ENCODE measurements at regions not wholly inside any gene's neighbourhood (a gene's known extent, or its start where the extent isn't known, plus 50 kb on each side); places are given as distances from the start of the nearest gene placed in this dataset. TPM values are rescaled to one million over a fixed set of nuclear protein-coding genes. Genes with fewer than 3 reads are reported as not detected.

DNA sequence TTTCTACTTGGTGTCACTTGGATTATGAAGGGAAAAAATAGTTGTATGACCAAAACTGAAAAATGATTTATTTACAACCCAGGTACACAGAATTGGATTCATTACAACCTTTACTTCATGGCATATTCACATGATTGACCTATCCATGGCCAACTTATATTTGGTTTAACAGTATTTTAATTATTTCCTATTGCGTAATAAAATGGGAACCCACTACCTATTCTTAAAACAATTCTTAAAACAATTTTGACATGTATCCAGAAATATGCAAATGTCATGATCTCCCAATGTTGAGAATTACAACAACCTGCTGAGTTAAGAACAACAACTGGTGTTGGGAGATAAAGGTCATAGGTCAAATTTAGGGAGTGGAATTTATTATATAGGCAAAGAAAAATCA lies 54.8 kb upstream of the DDX53 start:
- intact Hi-C loops (cut with DNase I; ENCODE audit: low total_unique reads) = no loop called here
- no peak for TF ChIP-seq POLR2A (IDR thresholded peaks at IDR 0.05)
- TF ChIP-seq, protein P1, sequence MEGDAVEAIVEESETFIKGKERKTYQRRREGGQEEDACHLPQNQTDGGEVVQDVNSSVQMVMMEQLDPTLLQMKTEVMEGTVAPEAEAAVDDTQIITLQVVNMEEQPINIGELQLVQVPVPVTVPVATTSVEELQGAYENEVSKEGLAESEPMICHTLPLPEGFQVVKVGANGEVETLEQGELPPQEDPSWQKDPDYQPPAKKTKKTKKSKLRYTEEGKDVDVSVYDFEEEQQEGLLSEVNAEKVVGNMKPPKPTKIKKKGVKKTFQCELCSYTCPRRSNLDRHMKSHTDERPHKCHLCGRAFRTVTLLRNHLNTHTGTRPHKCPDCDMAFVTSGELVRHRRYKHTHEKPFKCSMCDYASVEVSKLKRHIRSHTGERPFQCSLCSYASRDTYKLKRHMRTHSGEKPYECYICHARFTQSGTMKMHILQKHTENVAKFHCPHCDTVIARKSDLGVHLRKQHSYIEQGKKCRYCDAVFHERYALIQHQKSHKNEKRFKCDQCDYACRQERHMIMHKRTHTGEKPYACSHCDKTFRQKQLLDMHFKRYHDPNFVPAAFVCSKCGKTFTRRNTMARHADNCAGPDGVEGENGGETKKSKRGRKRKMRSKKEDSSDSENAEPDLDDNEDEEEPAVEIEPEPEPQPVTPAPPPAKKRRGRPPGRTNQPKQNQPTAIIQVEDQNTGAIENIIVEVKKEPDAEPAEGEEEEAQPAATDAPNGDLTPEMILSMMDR (IDR thresholded peaks at IDR 0.05) = no peak
- Histone ChIP-seq H3K36me3 (no peaks in the 10 kb centered on the region), H3K4me1 (no peaks in the 10 kb centered on the region), H3K27ac (no peak overlapping the region), H3K4me3 (no peak overlapping the region), H3K9me3 (no peaks in the 10 kb centered on the region), H3K27me3 (no peaks in the 10 kb centered on the region)
- no peak for DNase-seq

Small RNA genes in the stretch of these regions (small RNA-seq; reads per million reads assigned to genes)
- not detected for gene RNU6-266P

Measured in uterus (tissue), 3 donors.